ENCODE measurements at regions not wholly inside any gene's neighbourhood (a gene's known extent, or its start where the extent isn't known, plus 50 kb on each side); places are given as distances from the start of the nearest gene placed in this dataset.

DNA sequence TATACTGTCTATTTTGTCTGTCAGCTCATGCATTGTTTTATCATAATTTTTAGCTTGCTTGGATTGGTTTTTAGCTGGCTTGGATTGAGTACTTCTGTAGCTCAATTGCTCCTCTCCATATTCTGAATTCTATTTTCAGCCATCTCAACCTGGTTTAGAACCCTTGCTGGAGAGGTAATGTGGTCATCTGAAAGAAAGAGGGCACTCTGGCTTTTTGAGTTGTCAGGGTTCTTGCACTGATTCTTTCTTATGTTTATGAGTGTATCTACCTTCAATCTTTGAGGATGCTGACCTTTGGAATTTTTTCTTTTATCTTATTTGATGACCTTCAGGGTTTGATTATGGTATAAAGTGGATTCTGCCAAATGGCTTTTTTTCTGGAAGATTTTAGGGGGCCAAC lies 632.7 kb upstream of the ID4 start:
- no peak overlapping the region for H3K9ac ChIP-seq (ENCODE audit: extremely low read depth, low read length, poor library complexity, severe bottlenecking)
- Mint-ChIP-seq H3K36me3 (ENCODE audit: low read depth) (no peaks in the 10 kb centered on the region), H3K27me3 (ENCODE audit: insufficient read depth) (no peaks in the 10 kb centered on the region), H3K4me1 (no peaks in the 10 kb centered on the region), H3K27ac (no peak overlapping the region), H3K9me3 (peaks cover 24% of the 10 kb centered on the region), H3K4me3 (no peak overlapping the region)
- H3K9me3 ChIP-seq (ENCODE audit: control insufficient read depth, low read length) = peaks cover 6% of the 10 kb centered on the region
- no peak overlapping the region for H3K27ac ChIP-seq (ENCODE audit: low read depth, low read length)
- no peak for DNase-seq
- H3K4me1 ChIP-seq (ENCODE audit: control insufficient read depth, insufficient read depth, low read length) = no peaks in the 10 kb centered on the region
- no peak overlapping the region for H3K4me3 ChIP-seq (ENCODE audit: low read length)
- TF ChIP-seq, protein P1, sequence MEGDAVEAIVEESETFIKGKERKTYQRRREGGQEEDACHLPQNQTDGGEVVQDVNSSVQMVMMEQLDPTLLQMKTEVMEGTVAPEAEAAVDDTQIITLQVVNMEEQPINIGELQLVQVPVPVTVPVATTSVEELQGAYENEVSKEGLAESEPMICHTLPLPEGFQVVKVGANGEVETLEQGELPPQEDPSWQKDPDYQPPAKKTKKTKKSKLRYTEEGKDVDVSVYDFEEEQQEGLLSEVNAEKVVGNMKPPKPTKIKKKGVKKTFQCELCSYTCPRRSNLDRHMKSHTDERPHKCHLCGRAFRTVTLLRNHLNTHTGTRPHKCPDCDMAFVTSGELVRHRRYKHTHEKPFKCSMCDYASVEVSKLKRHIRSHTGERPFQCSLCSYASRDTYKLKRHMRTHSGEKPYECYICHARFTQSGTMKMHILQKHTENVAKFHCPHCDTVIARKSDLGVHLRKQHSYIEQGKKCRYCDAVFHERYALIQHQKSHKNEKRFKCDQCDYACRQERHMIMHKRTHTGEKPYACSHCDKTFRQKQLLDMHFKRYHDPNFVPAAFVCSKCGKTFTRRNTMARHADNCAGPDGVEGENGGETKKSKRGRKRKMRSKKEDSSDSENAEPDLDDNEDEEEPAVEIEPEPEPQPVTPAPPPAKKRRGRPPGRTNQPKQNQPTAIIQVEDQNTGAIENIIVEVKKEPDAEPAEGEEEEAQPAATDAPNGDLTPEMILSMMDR (conservative IDR thresholded peaks at IDR 0.05) = peak; percentile 52
- no peaks in the 10 kb centered on the region for H3K27me3 ChIP-seq (ENCODE audit: control insufficient read depth, insufficient read depth, low read length, poor library complexity, severe bottlenecking)
- H3K36me3 ChIP-seq (ENCODE audit: control insufficient read depth, insufficient read depth, low read length) = no peaks in the 10 kb centered on the region

DNA sequence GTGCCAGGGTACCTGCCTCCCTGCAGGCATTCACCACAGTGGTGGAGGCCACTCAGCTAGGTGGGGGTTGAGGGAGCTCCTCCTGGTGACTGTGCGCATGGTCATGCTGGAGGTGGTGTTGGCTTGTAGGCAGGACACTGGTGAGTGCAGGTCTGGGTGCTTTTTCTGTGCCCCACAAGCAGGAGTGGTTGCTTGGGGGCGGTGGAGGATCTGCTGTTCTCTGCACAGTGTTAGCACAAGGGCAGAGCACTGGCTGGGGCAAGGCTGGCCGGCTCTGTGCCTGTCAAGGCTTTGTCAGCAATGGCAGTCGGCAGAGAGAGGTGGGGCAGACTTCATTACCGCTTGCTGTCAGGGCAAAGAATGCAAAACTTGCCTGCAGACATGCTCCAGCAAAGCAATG lies 632.1 kb upstream of the ID4 start:
- DNase-seq = no peak
- TF ChIP-seq, protein P1 (conservative IDR thresholded peaks at IDR 0.05) = no peak
- WGBS, 2 experiments (ENCODE audit: insufficient coverage in 1 of 2, insufficient read length in 1 of 2) = 92 to 93% methylated on average over 4 to 5 of the region's 5 CpGs
- H3K27ac Mint-ChIP-seq = no peak overlapping the region
- Histone ChIP-seq H3K36me3 (ENCODE audit: control insufficient read depth, insufficient read depth, low read length) (no peaks in the 10 kb centered on the region), H3K27ac (ENCODE audit: low read depth, low read length) (no peak overlapping the region), H3K9me3 (ENCODE audit: control insufficient read depth, low read length) (peaks cover 6% of the 10 kb centered on the region), H3K4me3 (ENCODE audit: low read length) (no peak overlapping the region), H3K4me1 (ENCODE audit: control insufficient read depth, insufficient read depth, low read length) (no peaks in the 10 kb centered on the region), H3K27me3 (ENCODE audit: control insufficient read depth, insufficient read depth, low read length, poor library complexity, severe bottlenecking) (no peaks in the 10 kb centered on the region), H3K9ac (ENCODE audit: extremely low read depth, low read length, poor library complexity, severe bottlenecking) (no peak overlapping the region)
- H3K27me3 Mint-ChIP-seq (ENCODE audit: insufficient read depth) = no peaks in the 10 kb centered on the region
- H3K36me3 Mint-ChIP-seq (ENCODE audit: low read depth) = no peaks in the 10 kb centered on the region
- H3K4me1 Mint-ChIP-seq = no peaks in the 10 kb centered on the region
- no peak overlapping the region for H3K4me3 Mint-ChIP-seq
- H3K9me3 Mint-ChIP-seq = peaks cover 21% of the 10 kb centered on the region

DNA sequence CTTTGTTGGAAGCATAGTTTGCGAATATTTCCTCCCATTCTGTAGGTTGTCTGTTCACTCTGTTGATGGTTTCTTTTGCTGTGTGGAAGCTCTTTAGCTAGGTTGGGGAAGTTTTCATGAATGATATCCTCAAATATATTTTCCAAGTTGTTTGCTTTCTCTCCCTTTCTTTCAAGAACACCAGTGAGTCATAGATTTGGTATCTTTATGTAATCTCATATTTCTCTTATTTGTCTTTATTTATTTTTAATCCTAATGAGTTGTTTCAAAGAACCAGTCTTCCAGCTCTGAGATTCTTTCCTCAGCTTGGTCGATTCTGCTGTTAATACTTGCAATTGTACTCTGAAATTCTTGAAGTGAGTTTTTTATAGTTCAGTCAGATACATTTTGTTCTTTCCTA lies 628.0 kb upstream of the ID4 start:
- Mint-ChIP-seq H3K36me3 (ENCODE audit: low read depth) (no peaks in the 10 kb centered on the region), H3K4me3 (no peak overlapping the region), H3K27ac (no peak overlapping the region), H3K4me1 (no peaks in the 10 kb centered on the region), H3K27me3 (ENCODE audit: insufficient read depth) (no peaks in the 10 kb centered on the region), H3K9me3 (peaks cover 3% of the 10 kb centered on the region)
- no peaks in the 10 kb centered on the region for H3K36me3 ChIP-seq (ENCODE audit: control insufficient read depth, insufficient read depth, low read length)
- no peak overlapping the region for H3K9ac ChIP-seq (ENCODE audit: extremely low read depth, low read length, poor library complexity, severe bottlenecking)
- H3K9me3 ChIP-seq (ENCODE audit: control insufficient read depth, low read length) = peaks cover 13% of the 10 kb centered on the region
- H3K4me3 ChIP-seq (ENCODE audit: low read length) = no peak overlapping the region
- WGBS, 2 experiments (ENCODE audit: insufficient coverage in 1 of 2, insufficient read length in 1 of 2) = 88% methylated on average over 2 of the region's 2 CpGs; no CpG with 5 or more reads in 1 of the 2 experiments
- H3K27ac ChIP-seq (ENCODE audit: low read depth, low read length) = no peak overlapping the region
- H3K4me1 ChIP-seq (ENCODE audit: control insufficient read depth, insufficient read depth, low read length) = no peaks in the 10 kb centered on the region
- DNase-seq = no peak
- H3K27me3 ChIP-seq (ENCODE audit: control insufficient read depth, insufficient read depth, low read length, poor library complexity, severe bottlenecking) = no peaks in the 10 kb centered on the region
- TF ChIP-seq, protein P1 (conservative IDR thresholded peaks at IDR 0.05) = no peak

All from endodermal cell (in vitro differentiated cells).